OCI-LY1 (cell line): ENCODE measurements at regions not wholly inside any gene's neighbourhood (a gene's known extent, or its start where the extent isn't known, plus 50 kb on each side); places are given as distances from the start of the nearest gene placed in this dataset.

ENCODE experiments used
- EZH2 ChIP-seq: fragments of 200-600 bp; sonication (generic), shearing (Covaris generic); IDR thresholded peaks from 2 replicates; pipeline ENCODE4 v1.8.0; 2017; ENCODE audit warnings: borderline replicate concordance, mixed run types, mild to moderate bottlenecking, antibody characterized with exemption, low read length, moderate library complexity, mixed read lengths
- TF ChIP-seq, protein P1 (sequence below): fragments of 200-600 bp; sonication (generic), shearing (Covaris generic); IDR thresholded peaks from 2 replicates; pipeline ENCODE4 v1.5.1; 2017; ENCODE audit warnings: mild to moderate bottlenecking, antibody characterized with exemption, low read length, moderate library complexity, mixed read lengths

- TF ChIP-seq, protein P1, sequence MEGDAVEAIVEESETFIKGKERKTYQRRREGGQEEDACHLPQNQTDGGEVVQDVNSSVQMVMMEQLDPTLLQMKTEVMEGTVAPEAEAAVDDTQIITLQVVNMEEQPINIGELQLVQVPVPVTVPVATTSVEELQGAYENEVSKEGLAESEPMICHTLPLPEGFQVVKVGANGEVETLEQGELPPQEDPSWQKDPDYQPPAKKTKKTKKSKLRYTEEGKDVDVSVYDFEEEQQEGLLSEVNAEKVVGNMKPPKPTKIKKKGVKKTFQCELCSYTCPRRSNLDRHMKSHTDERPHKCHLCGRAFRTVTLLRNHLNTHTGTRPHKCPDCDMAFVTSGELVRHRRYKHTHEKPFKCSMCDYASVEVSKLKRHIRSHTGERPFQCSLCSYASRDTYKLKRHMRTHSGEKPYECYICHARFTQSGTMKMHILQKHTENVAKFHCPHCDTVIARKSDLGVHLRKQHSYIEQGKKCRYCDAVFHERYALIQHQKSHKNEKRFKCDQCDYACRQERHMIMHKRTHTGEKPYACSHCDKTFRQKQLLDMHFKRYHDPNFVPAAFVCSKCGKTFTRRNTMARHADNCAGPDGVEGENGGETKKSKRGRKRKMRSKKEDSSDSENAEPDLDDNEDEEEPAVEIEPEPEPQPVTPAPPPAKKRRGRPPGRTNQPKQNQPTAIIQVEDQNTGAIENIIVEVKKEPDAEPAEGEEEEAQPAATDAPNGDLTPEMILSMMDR, result no peak
- no peak for TF ChIP-seq EZH2
These were observed 463.9 kb downstream of the PRR16 start for GRCh38 chr5:120927950-120928530.
